ENCODE measurements at regions not wholly inside any gene's neighbourhood (a gene's known extent, or its start where the extent isn't known, plus 50 kb on each side); places are given as distances from the start of the nearest gene placed in this dataset.
"Not testable (repeated sequence)": the region's sequence is repeated elsewhere in the genome, so short reads cannot be mapped to it uniquely, and the experiment has no call there.

- Histone ChIP-seq H3K36me3 (ENCODE audit: control insufficient read depth, insufficient read depth, low read length) (no peaks in the 10 kb centered on the region), H3K9me3 (ENCODE audit: control insufficient read depth, insufficient read depth, low read length) (no peaks in the 10 kb centered on the region), H3K4me1 (ENCODE audit: control insufficient read depth, insufficient read depth, low read length) (no peaks in the 10 kb centered on the region), H3K27me3 (ENCODE audit: control insufficient read depth, insufficient read depth, low read length) (no peaks in the 10 kb centered on the region), H3K4me3 (ENCODE audit: low read depth, low read length) (no peak overlapping the region), H3K27ac (ENCODE audit: low read depth, low read length) (no peak overlapping the region)
- DNase-seq (ENCODE audit: low read depth in 4 of 6, low spot score in 6 of 6): no peak
- no CpG with 5 or more reads among the region's 2 CpGs for WGBS (ENCODE audit: insufficient coverage)
Measured at GRCh38 chrX:114272096-114272686, 311.7 kb upstream of the HTR2C start.

DNA sequence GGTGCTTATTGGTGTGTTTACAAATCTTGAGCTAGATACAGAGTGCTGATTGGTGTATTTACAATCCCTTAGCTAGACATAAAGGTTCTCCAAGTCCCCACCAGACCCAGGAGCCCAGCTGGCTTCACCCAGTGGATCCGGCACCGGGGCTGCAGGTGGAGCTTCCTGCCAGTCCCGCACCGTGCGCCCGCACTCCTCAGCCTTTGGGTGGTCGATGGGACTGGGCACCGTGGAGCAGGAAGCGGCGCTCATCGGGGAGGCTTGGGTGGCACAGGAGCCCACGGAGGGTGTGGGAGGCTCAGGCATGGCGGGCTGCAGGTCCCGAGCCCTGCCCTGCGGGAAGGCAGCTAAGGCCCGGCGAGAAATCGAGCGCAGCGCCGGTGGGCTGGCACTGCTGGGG is 313.5 kb upstream of the HTR2C start:
- H3K4me1 ChIP-seq (ENCODE audit: control insufficient read depth, insufficient read depth, low read length): not testable (repeated sequence)
- 92% methylated on average over 21 of the region's 21 CpGs for WGBS (ENCODE audit: insufficient coverage)

GRCh38 chrX:114268643-114269042 is 315.2 kb upstream of the HTR2C start:
- Histone ChIP-seq H3K27me3 (ENCODE audit: control insufficient read depth, insufficient read depth, low read length) (peaks cover 3% of the 10 kb centered on the region), H3K4me1 (ENCODE audit: control insufficient read depth, insufficient read depth, low read length) (no peaks in the 10 kb centered on the region), H3K9me3 (ENCODE audit: control insufficient read depth, insufficient read depth, low read length) (no peaks in the 10 kb centered on the region), H3K36me3 (ENCODE audit: control insufficient read depth, insufficient read depth, low read length) (no peaks in the 10 kb centered on the region), H3K4me3 (ENCODE audit: low read depth, low read length) (no peak overlapping the region), H3K27ac (ENCODE audit: low read depth, low read length) (no peak overlapping the region)
- no peak for DNase-seq (ENCODE audit: low read depth in 4 of 6, low spot score in 6 of 6)
- WGBS (ENCODE audit: insufficient coverage): 80% methylated on average over 1 of the region's 3 CpGs

More for the DNA sequence above, 313.5 kb upstream of the HTR2C start:
- H3K27ac ChIP-seq (ENCODE audit: low read depth, low read length); H3K27me3 ChIP-seq (ENCODE audit: control insufficient read depth, insufficient read depth, low read length); H3K36me3 ChIP-seq (ENCODE audit: control insufficient read depth, insufficient read depth, low read length); H3K4me3 ChIP-seq (ENCODE audit: low read depth, low read length); DNase-seq (ENCODE audit: low read depth in 4 of 6, low spot score in 6 of 6); H3K9me3 ChIP-seq (ENCODE audit: control insufficient read depth, insufficient read depth, low read length): not testable (repeated sequence)

DNA sequence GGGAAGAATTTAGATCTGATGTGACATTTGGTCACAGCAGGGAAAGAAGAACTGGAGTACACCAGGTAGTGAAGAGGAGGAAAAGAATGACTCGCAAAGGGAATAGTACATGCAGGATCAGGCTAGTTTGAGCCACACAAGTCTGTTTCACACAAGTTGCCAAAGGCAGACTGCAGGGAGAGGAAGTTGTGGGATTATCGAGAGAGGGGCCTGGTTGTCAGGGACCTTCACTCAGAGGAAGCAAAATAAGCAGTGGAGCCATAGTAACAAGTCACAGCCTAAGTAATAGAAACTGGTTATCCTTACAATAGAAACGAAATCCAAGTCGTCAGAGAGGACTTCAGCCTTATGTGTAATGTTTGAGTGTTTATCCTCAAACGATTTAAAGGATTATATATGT is 316.7 kb upstream of the HTR2C start:
- Histone ChIP-seq H3K27me3 (ENCODE audit: control insufficient read depth, insufficient read depth, low read length) (peaks cover 3% of the 10 kb centered on the region), H3K4me3 (ENCODE audit: low read depth, low read length) (no peak overlapping the region), H3K27ac (ENCODE audit: low read depth, low read length) (no peak overlapping the region), H3K9me3 (ENCODE audit: control insufficient read depth, insufficient read depth, low read length) (no peaks in the 10 kb centered on the region), H3K4me1 (ENCODE audit: control insufficient read depth, insufficient read depth, low read length) (no peaks in the 10 kb centered on the region), H3K36me3 (ENCODE audit: control insufficient read depth, insufficient read depth, low read length) (no peaks in the 10 kb centered on the region)
- DNase-seq (ENCODE audit: low read depth in 4 of 6, low spot score in 6 of 6): no peak
- WGBS (ENCODE audit: insufficient coverage): 67% methylated on average over 1 of the region's 5 CpGs

- H3K27ac ChIP-seq (ENCODE audit: low read depth, low read length): no peak overlapping the region
- peaks cover 2% of the 10 kb centered on the region for H3K27me3 ChIP-seq (ENCODE audit: control insufficient read depth, insufficient read depth, low read length)
- no peaks in the 10 kb centered on the region for H3K4me1 ChIP-seq (ENCODE audit: control insufficient read depth, insufficient read depth, low read length)
- H3K9me3 ChIP-seq (ENCODE audit: control insufficient read depth, insufficient read depth, low read length): no peaks in the 10 kb centered on the region
- DNase-seq (ENCODE audit: low read depth in 4 of 6, low spot score in 6 of 6): peak in 1 of 6 donors; percentile 7
- H3K4me3 ChIP-seq (ENCODE audit: low read depth, low read length): no peak overlapping the region
- 49% methylated on average over 3 of the region's 3 CpGs for WGBS (ENCODE audit: insufficient coverage)
- no peaks in the 10 kb centered on the region for H3K36me3 ChIP-seq (ENCODE audit: control insufficient read depth, insufficient read depth, low read length)
Measured at GRCh38 chrX:114252186-114252585, 331.7 kb upstream of the HTR2C start.

DNA sequence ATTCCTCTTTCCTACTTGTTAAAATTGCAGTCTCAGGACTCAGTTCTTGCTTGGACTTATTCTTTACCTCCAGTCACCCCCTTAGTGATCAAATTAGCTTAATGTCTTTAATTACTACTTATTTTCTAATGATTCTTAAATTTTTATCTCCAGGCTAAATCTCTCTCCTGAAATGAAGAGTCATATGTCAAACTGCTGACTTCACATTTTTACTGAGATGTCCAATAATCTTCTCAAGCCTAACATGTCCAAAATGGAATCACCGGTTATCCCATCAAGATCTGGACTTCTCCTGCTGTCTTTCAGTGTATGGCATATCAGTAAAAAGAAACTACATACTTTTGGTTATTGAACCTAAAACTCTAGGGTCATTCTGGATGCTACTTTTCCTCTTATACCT is 332.3 kb upstream of the HTR2C start:
- WGBS (ENCODE audit: insufficient coverage): no CpG with 5 or more reads among the region's 1 CpG
- peaks cover 2% of the 10 kb centered on the region for H3K27me3 ChIP-seq (ENCODE audit: control insufficient read depth, insufficient read depth, low read length)
- DNase-seq (ENCODE audit: low read depth in 4 of 6, low spot score in 6 of 6): no peak

GRCh38 chrX:114221445-114221844 is 362.4 kb upstream of the HTR2C start:
- Histone ChIP-seq H3K27ac (ENCODE audit: low read depth, low read length) (no peak overlapping the region), H3K27me3 (ENCODE audit: control insufficient read depth, insufficient read depth, low read length) (no peaks in the 10 kb centered on the region), H3K36me3 (ENCODE audit: control insufficient read depth, insufficient read depth, low read length) (no peaks in the 10 kb centered on the region), H3K4me1 (ENCODE audit: control insufficient read depth, insufficient read depth, low read length) (no peaks in the 10 kb centered on the region), H3K9me3 (ENCODE audit: control insufficient read depth, insufficient read depth, low read length) (no peaks in the 10 kb centered on the region), H3K4me3 (ENCODE audit: low read depth, low read length) (no peak overlapping the region)
- no CpG with 5 or more reads among the region's 2 CpGs for WGBS (ENCODE audit: insufficient coverage)
- no peak for DNase-seq (ENCODE audit: low read depth in 4 of 6, low spot score in 6 of 6)

More for the DNA sequence above, 332.3 kb upstream of the HTR2C start:
- Histone ChIP-seq H3K4me1 (ENCODE audit: control insufficient read depth, insufficient read depth, low read length) (no peaks in the 10 kb centered on the region), H3K4me3 (ENCODE audit: low read depth, low read length) (no peak overlapping the region), H3K9me3 (ENCODE audit: control insufficient read depth, insufficient read depth, low read length) (no peaks in the 10 kb centered on the region), H3K27ac (ENCODE audit: low read depth, low read length) (no peak overlapping the region), H3K36me3 (ENCODE audit: control insufficient read depth, insufficient read depth, low read length) (no peaks in the 10 kb centered on the region)

- H3K4me1 ChIP-seq (ENCODE audit: control insufficient read depth, insufficient read depth, low read length): no peaks in the 10 kb centered on the region
- H3K4me3 ChIP-seq (ENCODE audit: low read depth, low read length): no peak overlapping the region
- no peaks in the 10 kb centered on the region for H3K9me3 ChIP-seq (ENCODE audit: control insufficient read depth, insufficient read depth, low read length)
- WGBS (ENCODE audit: insufficient coverage): 96% methylated on average over 2 of the region's 3 CpGs
- peaks cover 2% of the 10 kb centered on the region for H3K27me3 ChIP-seq (ENCODE audit: control insufficient read depth, insufficient read depth, low read length)
- no peaks in the 10 kb centered on the region for H3K36me3 ChIP-seq (ENCODE audit: control insufficient read depth, insufficient read depth, low read length)
- no peak for DNase-seq (ENCODE audit: low read depth in 4 of 6, low spot score in 6 of 6)
- H3K27ac ChIP-seq (ENCODE audit: low read depth, low read length): no peak overlapping the region
Measured at GRCh38 chrX:114210879-114211278, 373.0 kb upstream of the HTR2C start.

- 69% methylated on average over 3 of the region's 4 CpGs for WGBS (ENCODE audit: insufficient coverage)
- Histone ChIP-seq H3K4me1 (ENCODE audit: control insufficient read depth, insufficient read depth, low read length) (no peaks in the 10 kb centered on the region), H3K9me3 (ENCODE audit: control insufficient read depth, insufficient read depth, low read length) (no peaks in the 10 kb centered on the region), H3K27ac (ENCODE audit: low read depth, low read length) (no peak overlapping the region), H3K36me3 (ENCODE audit: control insufficient read depth, insufficient read depth, low read length) (no peaks in the 10 kb centered on the region), H3K4me3 (ENCODE audit: low read depth, low read length) (no peak overlapping the region), H3K27me3 (ENCODE audit: control insufficient read depth, insufficient read depth, low read length) (no peaks in the 10 kb centered on the region)
- DNase-seq (ENCODE audit: low read depth in 4 of 6, low spot score in 6 of 6): no peak
Measured at GRCh38 chrX:114201622-114202021, 382.3 kb upstream of the HTR2C start.

DNA sequence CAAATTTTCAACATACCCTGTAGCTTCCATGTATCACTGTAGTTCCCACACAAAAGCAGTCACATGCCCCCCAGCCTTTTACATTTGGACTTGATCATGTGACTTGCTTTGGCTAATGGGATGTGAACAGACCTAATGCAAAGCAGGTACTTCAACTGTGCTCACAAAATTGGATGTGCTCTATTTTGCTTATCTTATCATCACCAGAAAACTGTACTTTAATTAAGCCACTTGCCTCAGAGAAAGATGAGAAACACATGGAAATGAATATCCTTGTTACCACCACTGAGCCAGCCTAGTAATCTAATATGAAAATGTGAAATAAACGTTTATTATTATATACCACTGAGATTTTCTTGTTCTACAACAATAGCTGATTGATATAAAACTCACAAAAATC is 402.7 kb upstream of the HTR2C start:
- H3K9me3 ChIP-seq (ENCODE audit: control insufficient read depth, insufficient read depth, low read length): no peaks in the 10 kb centered on the region
- no peaks in the 10 kb centered on the region for H3K4me1 ChIP-seq (ENCODE audit: control insufficient read depth, insufficient read depth, low read length)
- H3K27ac ChIP-seq (ENCODE audit: low read depth, low read length): no peak overlapping the region
- no peak overlapping the region for H3K4me3 ChIP-seq (ENCODE audit: low read depth, low read length)
- WGBS (ENCODE audit: insufficient coverage): no CpG with 5 or more reads among the region's 1 CpG
- H3K36me3 ChIP-seq (ENCODE audit: control insufficient read depth, insufficient read depth, low read length): no peaks in the 10 kb centered on the region
- no peak for DNase-seq (ENCODE audit: low read depth in 4 of 6, low spot score in 6 of 6)
- peaks cover 5% of the 10 kb centered on the region for H3K27me3 ChIP-seq (ENCODE audit: control insufficient read depth, insufficient read depth, low read length)

All from spinal cord (tissue), 9 donors.